ENCODE measurements at regions not wholly inside any gene's neighbourhood (a gene's known extent, or its start where the extent isn't known, plus 50 kb on each side); places are given as distances from the start of the nearest gene placed in this dataset.

GRCh38 chr13:76440568-76440967 is 445.6 kb downstream of the KCTD12 start:
- DNase-seq (ENCODE audit: low read depth in 3 of 3): no peak

GRCh38 chr13:76439546-76439945 is 446.7 kb downstream of the KCTD12 start:
- DNase-seq (ENCODE audit: low read depth in 3 of 3): no peak

DNA sequence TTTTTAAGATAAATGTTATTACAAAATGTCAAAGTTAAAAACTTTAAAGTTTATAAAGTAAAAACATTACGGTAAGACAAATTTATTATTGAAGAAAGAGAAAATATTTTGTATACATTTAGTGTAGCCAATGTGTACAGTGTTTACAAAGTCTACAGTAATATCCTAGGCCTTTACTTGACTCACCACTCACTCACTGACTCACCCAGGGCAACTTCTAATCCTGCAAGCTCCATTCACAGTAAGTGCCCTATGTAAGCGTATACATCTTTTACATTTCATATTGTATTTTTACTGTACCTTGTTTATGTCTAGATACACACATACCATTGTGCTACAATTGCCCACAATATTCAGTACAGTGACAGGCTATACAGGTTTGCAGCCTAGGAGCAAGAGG is 448.2 kb downstream of the KCTD12 start:
- DNase-seq (ENCODE audit: low read depth in 3 of 3): no peak

GRCh38 chr13:76425935-76426334 is 460.3 kb downstream of the KCTD12 start:
- no peak for DNase-seq (ENCODE audit: low read depth in 3 of 3)

- no peak for DNase-seq (ENCODE audit: low read depth in 3 of 3)
These were observed 465.2 kb downstream of the KCTD12 start for GRCh38 chr13:76421011-76421410.

- DNase-seq (ENCODE audit: low read depth in 3 of 3): no peak
These were observed 467.8 kb downstream of the KCTD12 start for GRCh38 chr13:76418404-76418803.

GRCh38 chr13:76414320-76414719 is 471.9 kb downstream of the KCTD12 start:
- DNase-seq (ENCODE audit: low read depth in 3 of 3): no peak

- no peak for DNase-seq (ENCODE audit: low read depth in 3 of 3)
These were observed 480.0 kb downstream of the KCTD12 start for GRCh38 chr13:76406243-76406642.

DNA sequence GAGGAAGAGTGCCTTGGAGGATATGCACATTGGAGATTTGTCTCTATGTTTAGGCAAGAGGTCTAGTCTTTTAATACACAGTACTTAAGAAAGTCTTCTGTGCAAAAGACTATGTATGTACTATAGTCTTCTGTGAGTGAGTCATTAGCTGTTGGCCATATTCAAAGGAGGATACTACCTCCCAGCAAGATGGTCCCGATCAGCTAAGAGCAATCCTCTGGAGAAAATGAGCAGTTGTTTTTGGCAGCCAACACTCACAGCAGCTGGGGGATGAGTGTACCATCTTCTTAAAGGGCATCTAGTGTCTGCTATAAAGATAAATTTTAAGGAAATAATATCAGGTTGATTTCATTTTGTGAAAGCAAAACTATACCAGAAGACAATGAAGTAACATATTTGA is 487.8 kb downstream of the KCTD12 start:
- no peak for DNase-seq (ENCODE audit: low read depth in 3 of 3)

DNA sequence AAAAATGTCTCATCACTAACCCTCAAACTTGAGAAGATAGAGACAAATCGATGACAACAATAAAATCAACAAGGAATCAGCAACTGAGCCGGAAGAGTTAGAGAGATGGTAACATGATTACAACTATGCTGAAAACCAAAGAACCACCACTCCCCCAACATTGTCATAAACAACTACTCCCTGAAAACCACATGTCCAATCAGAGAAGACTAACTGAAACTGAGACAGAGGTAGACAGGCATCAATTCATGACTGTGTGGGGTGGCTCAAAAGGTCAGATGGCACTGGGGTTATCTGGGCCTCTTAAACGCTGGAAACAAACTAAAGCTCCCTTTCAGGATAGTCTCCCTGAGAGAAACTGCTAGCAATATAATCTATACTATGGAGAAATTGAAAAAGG is 488.8 kb downstream of the KCTD12 start:
- DNase-seq (ENCODE audit: low read depth in 3 of 3): no peak

DNA sequence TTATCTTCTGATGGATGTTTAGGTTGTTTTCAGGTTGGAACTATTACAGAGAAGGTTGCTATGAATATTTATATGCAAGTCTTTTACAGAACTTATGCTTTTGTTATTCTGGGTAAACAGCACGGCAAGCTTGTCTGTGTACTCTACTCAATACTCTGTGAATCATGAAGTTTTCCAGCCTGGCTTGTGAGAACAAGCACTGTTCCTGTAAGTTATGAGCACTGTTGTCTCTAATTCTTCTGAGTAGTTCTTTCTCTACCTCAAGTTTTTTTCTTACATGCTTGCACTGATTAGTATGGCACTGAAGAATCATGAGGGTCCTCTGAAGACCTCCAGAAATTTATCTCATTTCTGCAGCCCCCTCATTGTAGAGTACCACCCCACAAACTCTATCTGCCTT is 496.9 kb downstream of the KCTD12 start:
- no peak for DNase-seq (ENCODE audit: low read depth in 3 of 3)

DNA sequence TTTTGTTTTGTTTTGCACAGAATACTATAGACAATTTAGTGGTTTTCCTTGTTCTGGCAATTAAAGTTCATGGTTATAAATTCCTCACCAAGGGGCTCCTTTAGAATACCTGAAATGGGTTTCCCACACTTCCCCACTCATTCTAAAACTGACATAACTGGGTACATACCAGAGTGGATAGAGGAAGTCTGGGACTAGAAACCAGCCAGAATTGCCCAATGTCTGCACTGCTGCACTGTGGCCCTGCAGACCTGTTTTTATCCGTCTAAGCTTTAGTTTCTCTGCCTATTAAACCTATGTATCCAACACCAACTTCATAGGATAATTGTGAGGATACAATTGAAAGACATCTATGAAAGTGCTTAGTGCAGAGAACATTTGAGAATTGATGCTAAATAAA is 498.6 kb downstream of the KCTD12 start:
- no peak for DNase-seq (ENCODE audit: low read depth in 3 of 3)

DNA sequence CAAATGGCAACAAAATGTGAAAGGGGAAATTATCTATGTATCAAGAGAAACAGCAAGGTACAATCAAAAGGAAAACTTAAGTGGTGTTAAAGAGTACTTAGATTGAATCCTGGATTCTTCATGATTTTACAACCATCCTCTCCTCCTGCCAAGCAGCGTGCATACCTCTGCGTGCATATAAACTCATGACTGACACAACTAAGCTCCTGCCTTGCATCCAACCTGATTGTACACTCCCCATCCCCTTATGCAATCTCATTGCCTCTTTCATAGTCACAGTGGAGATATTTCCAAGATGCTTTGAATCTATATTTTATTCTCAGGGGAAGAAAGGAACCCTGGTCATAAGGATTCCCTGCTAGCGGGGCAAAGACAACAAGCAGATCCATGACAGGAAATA is 499.9 kb downstream of the KCTD12 start:
- no peak for DNase-seq (ENCODE audit: low read depth in 3 of 3)

- no peak for DNase-seq (ENCODE audit: low read depth in 3 of 3)
These were observed 500.6 kb downstream of the KCTD12 start for GRCh38 chr13:76385586-76385985.

- DNase-seq (ENCODE audit: low read depth in 3 of 3): no peak
These were observed 502.3 kb downstream of the KCTD12 start for GRCh38 chr13:76383676-76384461.

DNA sequence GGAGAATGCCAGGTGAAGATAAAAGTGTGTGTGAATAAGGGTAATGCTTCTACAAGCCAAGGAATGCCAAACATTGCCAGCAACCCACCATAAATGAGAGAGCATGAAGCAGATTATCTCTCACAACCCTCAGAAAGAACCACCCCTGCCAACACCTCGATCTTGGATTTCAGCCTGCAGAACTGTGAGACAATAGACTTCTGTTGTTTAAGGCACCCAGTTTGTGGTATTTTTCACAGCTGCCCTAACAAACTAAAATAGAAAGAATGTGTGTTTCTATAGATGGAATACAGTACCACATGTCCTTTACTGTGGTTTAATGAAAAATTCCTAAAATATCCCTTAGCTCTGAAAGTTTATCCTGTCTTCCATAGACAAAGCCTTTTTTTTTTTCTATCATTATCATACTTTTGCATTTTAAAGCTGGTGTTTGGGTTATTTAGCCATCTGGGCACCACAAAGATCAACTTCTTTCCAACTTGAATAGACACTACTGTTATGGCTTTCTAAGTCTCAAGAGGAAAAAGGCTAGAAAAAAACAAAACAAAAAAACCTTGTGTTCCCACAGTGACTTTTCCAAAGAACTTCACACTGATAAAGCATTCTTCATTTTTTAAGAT is 505.6 kb downstream of the KCTD12 start:
- DNase-seq (ENCODE audit: low read depth in 3 of 3): no peak

- no peak for DNase-seq (ENCODE audit: low read depth in 3 of 3)
These were observed 506.7 kb downstream of the KCTD12 start for GRCh38 chr13:76379341-76380105.

DNA sequence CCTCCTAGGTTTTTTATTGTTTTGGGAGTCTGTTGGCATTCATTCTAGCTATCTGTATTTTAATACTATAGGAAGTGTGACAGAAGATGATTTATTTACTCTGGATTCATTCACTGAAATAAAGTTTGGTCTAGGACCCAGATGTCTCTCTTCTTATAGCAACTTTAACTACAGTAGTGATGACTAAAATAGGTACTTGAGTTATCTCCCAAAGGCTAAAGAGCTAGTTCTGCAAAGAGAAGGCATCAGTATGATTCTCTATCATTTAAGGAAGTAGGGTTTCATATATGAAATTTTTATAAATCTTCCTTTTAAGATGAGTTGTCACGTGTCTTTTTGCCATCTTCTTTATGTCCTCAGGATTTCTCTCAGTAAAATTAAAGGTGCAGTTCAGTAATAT is 507.4 kb downstream of the KCTD12 start:
- DNase-seq (ENCODE audit: low read depth in 3 of 3): no peak

GRCh38 chr13:76363682-76364289 is 522.4 kb downstream of the KCTD12 start:
- DNase-seq (ENCODE audit: low read depth in 3 of 3): no peak

GRCh38 chr13:76361868-76362267 is 524.3 kb downstream of the KCTD12 start:
- no peak for DNase-seq (ENCODE audit: low read depth in 3 of 3)

DNA sequence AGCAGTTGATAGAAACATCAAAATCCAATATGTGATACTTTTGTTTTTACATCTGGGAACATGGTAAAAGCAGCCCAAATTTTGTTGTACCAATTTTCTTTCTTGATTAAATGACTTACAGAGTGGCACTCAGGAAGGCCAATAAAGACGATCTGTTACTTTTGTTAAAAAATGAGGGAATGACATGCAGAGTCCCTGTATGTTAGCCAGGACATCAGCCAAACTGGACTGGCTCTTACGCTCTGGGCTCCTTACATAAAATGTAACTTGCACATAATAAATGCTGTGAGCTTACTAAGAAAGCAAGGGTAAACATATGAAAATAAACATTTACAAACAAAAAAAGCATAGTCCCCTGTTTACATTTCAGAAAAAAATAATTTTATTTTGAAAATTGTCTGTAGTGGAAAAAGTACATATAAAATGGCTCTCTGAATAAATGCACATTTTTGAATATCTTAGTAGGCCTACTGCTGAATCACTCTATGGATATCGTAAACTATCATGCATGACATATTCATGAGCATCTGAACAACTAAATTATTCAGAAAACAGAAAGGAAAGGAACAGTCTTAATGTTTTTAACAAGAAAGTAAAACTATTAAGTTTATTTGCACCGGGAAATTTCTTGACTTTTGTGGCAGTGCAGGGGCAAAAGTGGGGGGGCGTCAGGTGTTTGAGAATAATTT is 534.5 kb downstream of the KCTD12 start:
- no peak for DNase-seq (ENCODE audit: low read depth in 3 of 3)

GRCh38 chr13:76350399-76350798 is 535.8 kb downstream of the KCTD12 start:
- DNase-seq (ENCODE audit: low read depth in 3 of 3): no peak

All from stimulated activated CD4-positive, alpha-beta T cell treated with anti-CD3 and anti-CD28 coated beads, TNF-alpha, amount 100 ng/mL, for 48 hours (primary cell).